ENCODE measurements at regions not wholly inside any gene's neighbourhood (a gene's known extent, or its start where the extent isn't known, plus 50 kb on each side); places are given as distances from the start of the nearest gene placed in this dataset.

DNA sequence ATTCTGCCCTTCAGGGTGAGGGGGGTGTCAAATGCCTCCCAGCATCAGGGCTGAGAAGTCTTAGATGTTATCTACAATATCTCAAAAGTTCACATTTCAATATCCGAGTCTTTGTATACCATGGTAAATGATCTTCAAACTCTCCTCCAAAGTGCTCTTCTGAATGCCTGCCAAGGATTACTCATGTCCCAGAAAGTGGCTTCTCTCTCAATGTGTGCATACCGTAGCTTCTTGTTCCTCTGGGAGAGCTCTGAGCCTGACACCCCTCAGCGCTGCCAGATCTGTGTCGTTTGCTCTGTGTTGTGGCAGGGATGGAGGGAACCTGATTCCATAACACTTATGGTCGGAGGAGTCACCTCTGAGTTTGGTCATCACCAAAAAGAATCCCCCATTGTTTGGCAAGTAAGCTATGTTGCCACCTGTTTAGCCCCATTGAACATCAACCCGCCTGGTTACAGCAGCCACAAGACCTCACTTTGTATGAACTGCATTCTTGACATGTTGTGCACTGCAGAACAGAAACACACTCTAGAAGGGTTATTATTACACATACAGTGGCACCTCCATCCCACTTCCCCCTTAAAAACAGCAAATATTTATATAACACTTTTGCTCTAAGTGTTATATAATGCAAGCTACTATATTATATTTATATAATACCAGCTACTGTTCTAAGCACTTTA, 163.1 kb upstream of the MIR17HG start:
- DNase-seq = no peak

DNA sequence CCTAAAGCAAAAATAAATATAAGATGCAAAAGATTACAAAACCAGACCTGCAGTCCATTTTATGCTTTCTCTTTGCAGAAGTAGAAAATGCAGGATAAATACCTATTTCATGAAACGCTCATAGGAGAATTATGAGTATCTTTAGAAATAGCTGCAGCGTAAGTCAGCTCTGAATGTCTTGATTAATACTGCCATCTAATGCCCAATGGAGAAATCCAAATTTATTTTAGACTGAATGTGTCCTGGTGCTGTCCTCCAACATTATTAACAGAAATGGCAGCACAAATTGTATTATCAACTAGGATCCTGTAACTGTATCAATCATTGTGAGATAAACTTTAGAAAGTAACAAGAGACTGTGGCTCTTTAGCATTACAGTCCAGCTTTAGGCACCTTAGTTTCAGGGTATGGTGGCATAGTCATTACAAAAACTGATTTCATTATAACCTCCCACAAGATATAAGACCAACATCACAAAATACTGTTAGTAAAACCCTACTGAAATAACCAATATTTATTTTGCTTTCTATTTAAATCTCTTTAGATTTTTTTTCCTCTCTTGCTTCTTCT, 162.1 kb upstream of the MIR17HG start:
- peak; percentile 55 for DNase-seq

DNA sequence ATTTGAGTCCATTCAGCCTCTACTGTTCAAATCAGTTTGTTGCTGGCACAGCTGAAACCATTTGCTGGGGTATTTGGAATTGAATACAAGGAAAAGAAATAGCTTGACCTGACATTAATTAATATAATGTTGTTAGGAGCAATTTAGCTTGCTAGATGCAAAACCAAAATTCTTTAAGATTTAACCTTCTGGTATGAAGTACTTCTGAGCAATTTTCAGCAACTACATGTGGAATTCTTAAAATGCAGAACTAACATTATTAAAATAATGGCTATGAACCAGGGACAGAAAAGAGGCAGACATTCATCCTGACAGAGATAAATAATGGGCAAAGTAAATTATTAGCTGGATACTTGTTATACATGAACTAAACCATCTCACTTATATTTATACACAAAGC, 160.0 kb upstream of the MIR17HG start:
- DNase-seq = no peak

DNA sequence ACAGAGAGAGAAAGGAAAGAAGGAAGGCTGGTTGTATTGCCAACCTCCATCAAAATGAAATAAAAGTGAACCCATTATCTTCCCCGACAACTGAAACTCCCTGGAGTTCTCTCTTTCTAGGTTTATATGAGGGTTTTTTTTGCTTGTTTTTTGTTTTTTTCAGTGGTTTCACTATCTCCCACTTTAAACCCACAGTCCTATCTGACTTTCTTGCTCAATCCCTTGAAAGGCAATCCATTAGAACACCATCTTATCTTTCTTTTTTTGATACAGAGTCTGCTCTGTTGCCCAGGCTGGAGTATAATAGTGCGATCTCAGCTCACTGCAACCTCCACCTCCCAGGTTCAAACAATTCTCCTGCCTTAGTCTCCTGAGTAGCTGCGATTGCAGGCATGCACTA, 158.0 kb upstream of the MIR17HG start:
- peak; percentile 72 for DNase-seq

DNA sequence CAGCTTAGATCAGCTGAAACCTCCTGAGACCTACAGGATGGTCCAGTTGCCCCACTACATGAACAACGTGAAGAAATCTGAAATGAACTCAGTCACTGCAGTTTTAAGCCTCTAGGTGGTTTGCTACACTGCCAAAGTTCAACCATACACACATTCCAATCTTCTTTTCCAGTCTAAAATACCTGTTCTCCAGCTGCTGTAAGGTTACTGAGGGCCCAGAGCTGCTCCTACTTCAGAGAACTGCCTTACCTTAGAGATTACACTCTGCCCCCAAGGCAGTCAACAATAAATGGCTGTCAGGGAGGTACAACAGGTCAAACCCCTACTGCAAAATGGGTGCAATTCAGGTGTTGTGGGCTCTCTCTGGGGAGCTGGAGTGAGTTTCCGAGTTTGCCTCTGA, 154.1 kb upstream of the MIR17HG start:
- DNase-seq = no peak

DNA sequence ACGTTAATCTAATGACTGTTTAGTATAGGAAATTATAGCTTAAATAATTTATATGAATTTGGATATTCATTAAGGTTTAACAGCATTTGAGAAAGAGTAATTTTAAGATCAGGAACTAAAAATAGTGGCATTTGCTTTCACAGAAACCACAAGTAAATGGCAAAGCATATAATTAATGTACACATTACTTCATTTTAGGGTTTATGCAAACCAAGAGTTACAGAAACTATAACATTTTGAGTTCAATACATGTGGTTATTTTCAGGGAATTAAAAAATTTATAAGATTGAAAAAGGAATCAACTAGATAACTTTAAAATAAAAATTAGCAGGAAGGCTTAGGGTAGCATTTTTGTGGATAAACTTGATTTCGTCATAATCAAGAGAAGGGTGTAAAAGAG, 151.7 kb upstream of the MIR17HG start:
- no peak for DNase-seq

DNA sequence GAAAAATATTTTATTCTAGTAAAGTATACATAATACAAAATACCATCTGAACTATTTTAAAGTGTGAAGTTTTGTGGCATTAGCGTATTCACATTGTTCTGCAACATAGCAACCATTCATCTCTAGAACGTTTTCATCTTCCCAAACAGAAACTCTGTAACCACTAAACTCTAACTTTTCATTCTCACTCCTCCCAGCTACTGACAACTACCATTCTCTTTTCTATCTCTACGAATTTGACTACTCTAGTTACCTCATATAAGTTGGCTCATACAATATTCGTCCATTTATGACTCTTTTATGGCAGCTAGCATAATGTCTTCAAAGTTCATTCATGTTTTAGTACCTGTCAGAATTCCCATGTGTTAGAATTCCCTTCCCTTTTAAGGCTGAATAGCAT, 150.5 kb upstream of the MIR17HG start:
- DNase-seq = no peak

DNA sequence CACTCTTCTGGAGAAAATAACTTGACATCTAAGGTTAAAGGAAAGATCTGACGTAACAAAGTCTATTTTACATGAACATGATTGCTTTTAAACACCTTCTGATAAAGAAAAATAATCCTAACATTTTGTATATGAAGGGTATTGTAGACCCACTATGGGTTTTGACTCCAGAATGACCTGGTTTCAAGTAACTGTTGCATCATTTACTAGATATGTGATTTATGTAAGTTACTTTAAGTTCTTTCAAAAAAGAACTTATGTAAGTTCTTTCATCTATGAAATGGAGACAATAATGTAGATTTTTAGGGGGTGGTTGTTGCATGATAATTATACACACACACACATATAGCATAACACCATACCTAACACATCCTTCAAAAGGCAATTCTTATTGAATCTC, 147.6 kb upstream of the MIR17HG start:
- no peak for DNase-seq

DNA sequence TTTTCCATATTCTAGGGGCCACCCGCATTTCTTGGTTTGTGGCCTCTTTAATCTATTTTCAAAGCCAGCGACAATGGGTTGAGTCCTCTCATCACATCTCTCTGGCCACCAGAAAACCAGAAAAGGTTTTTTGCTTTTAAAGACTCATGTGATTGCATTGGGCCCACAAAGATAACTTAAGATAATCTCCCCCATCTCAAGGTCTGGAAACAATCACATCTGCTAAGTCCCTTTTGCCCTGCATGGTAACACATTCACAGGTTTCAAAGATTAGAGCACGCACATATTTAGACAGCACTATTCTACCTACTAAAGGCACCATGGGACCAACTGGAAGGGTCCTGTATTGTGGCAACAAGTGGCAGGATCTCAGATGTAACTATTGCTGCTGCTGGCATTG, 147.0 kb upstream of the MIR17HG start:
- no peak for DNase-seq

DNA sequence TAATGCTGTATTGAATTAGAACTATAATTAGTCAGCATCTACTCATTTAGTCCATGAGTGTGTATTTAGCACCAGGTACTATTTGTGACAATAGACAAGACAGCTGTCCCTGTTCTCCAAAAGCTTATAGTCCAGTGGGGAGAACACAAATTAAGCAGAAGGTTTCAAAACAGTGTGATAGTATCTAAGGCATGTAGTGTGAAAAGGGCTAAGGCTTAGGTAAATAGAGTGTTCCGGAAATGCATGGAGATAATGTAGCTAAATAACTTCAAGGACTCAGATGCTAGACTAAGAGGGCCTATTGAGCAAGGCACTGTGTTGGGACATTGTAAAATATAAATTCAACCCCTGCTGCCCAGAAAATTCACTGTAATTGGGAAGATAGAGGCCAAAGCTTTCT, 144.1 kb upstream of the MIR17HG start:
- DNase-seq = no peak

DNA sequence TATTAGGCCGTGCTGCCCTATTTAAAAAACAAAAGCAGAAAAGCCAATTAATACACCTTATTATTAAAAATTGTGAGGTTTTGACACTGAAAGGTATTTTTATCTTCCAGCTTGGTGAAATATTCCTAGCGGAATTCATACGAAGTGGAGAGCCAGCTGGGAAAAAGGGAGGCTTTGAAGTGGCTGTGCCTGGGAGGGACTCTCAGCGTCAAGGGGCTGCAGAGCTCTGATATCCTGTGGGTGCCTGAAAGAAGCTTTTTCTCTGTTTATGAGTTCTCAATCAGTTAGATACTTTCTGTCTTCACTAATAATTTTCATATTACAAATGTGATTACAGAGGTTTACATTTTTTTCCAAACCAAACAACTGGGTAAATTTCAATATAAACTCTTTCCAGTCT, 140.2 kb upstream of the MIR17HG start:
- DNase-seq = no peak

DNA sequence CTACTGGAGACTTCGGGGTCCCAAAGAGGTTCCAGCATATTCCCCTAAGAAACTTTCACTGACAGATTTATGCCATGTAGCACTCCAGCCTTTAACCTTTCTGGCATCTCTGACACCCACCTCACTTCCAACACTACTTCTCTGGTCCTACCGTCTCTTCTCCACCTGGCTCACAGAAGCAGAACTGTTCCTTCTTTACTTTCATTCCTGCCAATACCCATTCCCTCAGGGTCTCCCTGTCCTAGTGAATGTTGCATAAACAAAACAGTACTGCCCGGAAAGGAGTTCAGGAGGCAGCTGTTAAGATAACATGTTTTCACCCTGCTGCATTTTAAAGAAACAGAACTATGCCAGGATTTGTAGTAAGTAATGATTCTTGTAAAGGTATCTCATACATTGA, 136.0 kb upstream of the MIR17HG start:
- DNase-seq = no peak

DNA sequence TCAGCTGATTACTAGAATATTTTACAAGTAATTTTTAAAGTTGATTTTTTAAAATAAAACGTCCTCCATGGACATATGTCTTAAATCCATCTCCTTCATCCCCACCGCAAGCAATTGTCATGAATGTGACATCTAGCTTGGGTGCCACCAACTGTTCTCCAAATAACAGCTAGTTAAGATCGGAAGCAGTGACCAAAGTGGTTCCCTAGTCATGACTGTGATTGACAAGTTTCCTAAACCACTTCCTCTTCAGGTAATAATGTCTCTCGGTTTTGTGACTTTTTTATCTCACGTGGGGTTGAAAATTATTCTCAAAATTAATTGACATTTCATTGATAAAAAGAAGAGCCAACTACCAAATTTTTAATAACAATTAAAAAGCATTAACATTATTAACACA, 135.3 kb upstream of the MIR17HG start:
- no peak for DNase-seq

DNA sequence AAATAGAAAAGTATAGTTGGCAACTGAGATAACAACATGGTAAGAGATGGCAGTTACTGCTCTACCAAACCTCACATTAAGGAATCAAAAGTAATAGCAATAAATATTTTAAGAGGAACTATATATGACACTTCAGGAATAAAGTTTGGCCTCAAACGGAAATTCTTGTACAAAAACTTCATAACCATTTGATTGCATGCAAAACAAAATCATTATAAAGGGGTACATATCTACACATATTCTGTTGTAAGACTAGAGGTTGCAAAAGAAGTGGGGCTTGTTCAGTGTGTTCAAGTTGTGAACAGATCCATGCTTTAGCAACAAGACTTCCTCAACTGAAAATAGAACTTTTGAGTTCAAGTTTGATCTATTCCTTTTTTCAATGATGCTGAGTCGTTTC, 133.5 kb upstream of the MIR17HG start:
- no peak for DNase-seq

DNA sequence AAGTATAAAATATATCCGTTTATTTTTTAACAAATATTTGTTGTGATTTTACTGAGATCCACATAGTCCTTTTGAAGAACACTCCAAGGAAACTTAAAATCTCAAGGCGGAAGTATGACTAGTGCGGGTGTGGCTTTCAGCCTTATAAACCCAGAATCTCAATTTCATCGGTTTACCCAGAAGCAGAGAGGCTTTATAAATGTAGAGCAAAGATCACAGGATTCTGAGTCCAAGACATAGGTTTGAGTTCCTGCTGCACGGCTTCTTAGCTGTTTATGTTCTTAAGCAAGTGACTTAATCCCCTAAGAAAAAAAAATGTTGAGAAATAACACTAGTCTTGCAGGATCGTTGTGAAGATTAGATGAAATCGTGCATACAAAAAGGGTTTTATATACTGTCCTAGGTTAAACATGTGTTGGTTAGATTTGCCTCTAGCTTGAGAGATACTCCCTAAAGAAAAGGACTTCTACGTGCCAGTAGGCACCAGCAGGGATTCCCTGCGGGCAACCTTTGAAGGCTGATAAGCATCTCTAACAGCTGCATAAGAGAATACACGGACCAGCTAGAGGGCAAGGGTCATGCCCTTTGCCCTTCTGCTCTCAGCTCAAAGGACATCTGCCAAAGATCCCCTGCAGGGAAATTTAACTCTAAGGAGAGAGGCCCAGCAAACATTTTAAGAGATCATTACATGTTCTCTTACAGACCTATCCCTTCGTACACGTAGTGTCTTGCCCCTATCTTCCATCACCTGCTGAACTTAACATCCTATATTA, 130.4 kb upstream of the MIR17HG start:
- no peak for DNase-seq

DNA sequence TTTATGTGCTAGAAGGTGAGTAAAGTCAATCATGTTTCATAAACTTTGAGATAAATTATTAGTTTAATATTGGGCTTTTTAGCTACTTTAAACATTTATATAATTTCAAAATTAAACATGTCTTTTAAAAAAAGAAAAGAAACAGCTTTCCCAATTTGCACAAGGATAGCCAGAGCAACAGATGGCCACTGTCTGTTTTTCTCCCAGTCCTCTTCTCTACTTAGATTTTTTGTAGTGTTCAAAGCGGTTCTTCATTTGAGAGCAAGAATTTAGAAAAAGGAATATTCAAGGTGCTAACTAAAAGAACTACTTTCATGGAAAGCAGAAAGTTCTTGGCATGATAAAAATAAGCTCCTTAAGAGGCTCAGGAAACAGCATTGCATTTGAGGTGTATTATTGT, 128.3 kb upstream of the MIR17HG start:
- no peak for DNase-seq

DNA sequence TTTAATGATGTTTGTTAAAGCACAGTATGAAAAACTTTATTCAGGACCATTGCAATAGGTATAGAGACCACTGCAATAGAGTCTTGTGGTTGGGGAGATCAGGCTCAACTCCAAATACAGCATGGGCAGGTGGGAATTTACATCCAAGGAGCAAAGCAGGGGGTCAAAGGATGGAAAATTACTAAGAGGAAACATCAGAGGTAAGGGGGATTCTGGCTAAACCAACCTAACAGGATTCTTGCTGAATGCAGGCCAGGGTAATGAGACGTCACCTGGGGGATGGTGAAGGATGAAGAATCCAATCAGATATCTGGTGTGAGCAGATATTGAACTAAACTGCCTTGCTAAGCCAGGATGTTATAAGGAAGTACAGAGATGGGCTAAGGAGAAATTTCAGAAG, 126.6 kb upstream of the MIR17HG start:
- no peak for DNase-seq

DNA sequence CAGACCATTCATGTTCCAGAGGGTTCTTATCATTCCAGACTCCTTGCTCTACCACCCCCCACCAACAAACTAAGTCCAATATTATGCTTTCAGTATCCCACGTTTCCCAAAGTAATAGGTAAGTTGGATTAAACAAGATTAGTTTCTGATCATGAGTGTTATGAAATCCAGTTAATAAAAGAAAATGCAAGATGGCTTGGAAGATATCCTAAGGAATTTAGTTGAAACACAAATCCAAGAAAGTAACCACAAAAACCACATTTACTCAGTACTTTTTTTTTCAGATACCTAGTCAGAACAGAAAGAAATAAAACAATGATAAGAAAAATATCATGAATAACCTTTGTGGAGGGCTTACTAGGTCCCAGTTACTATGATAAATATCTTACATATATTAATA, 119.4 kb upstream of the MIR17HG start:
- DNase-seq = peak; percentile 13

DNA sequence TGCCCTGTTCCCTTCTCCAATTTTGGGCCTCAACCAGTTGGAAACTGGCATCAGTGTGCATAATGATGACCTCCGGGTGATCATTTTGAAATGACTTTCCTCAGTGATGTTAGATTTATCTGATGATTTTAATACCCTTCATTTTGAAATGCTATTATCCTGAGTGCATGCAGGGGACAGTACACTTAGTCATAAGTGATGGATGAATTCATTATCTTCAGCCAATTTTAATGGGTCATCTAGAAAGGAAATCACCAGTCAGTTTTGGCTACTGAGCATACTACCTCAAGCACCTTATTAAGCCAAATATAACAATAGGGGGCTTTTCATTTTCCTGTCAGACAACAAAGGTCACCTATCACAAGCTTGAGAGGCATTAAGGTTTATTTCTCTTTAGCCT, 118.5 kb upstream of the MIR17HG start:
- DNase-seq = no peak

DNA sequence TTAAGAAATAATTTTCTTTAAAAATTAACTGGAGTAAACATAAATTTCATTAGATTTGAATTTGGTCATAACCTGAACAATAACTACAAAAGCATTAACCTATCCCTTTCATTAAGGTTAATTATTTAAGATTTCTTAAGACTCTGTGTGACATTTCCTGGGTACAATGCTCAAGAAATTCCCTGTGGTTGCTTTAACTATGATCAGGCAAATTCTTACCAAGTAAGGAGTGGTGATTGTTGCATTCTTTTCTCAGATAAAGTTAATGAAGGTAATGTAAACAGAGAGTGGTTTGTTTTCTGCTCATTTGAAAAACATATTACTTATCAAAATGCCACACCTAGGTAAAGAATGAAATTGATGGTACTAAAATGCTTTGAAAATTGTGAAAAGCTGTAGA, 114.8 kb upstream of the MIR17HG start:
- DNase-seq = no peak

DNA sequence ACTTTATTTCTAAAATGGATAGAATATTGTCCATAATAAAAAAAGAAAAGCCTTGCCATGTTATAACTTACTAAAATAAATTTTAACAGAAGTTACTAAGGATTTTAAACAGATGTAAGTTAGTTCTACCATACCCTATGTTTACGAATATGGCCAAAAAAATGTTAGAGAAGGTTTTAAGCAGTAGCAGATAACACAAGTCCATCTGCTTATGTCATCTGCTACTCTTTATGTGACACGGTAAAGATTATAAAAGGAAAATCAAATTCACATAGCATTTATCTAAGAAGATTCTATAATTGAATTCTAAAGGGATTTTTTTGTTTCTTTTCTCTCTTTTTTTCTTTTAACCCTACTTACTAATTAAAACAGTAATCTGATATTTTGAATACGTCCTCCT, 114.2 kb upstream of the MIR17HG start:
- DNase-seq = no peak

DNA sequence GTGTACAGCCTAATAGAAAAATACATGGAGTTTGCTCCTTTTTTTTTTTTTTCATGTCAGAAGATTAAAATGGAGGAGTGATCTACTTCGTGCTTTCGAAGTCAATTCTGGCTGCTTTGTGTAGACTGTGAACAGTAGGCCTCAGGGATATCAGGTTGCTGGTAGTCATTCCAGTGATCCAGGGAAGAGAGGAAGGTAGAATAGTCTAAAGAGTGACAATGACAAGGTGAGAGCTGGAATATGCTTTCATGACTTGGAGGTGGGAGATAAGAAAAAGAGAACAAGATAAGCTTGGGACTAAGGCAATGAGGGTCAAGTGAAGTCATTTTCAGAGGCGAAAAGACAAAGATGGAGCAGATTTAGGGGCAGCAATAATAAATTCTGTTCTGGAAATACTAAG, 111.3 kb upstream of the MIR17HG start:
- no peak for DNase-seq

DNA sequence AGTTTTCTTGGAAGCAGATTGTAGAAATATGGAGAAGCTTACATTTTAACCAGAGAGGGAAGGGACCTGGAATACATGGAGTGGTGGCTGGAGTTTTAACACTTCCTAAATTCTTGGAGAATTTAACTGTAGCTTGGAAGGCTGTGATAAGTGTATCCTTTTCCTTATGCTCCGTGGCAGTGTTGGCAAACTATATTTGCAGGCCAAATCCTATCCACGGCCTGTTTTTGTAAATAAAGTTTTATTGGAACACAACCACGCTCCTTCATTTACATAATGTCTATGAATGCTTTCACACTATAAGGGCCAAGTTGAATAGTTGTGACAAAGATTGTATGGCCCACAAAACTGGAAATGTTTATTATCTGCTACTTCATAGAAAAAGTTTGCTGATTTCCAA, 110.6 kb upstream of the MIR17HG start:
- DNase-seq = no peak

DNA sequence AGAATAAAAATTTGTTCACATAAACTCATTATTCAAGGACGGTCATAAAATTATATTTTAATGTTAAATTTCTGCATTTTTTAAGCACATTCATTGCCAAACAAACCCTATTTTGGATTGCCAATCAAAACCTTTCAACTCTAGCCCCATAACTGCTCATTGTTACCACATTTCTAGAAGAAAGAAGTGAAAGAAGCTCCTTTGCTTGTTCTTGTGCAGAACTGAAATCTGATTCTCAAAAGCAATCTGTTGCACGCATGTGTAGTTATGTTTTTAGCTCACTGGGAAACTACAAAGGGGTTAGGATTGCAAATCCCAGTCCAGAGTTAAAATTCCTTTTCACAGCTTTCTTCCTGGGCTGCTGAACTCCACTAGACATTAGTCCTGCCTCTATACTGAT, 109.5 kb upstream of the MIR17HG start:
- DNase-seq = no peak

DNA sequence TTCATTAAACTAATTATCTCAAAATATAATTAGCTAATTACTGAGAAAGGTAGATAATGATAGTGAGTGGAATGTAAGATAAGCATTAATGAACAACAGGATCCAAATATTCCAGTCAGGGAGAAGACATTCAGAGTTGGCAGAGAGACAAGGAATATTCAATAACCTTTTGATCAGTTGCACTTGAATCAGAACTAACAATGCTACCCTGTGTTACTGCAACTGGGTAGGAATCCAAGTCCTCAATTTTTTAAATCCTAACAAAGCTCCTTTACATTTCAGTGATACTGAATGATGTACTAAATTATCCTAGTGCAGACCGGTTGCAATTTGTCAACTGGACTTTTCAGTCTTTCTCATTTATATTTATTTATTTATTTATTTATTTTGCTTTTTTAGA, 107.1 kb upstream of the MIR17HG start:
- DNase-seq = no peak

Data from OCI-M1 (cell line).